ENCODE measurements at regions not wholly inside any gene's neighbourhood (a gene's known extent, or its start where the extent isn't known, plus 50 kb on each side); places are given as distances from the start of the nearest gene placed in this dataset.
A peak's percentile ranks its signal among the peaks of the same experiment; 100 is the strongest.

GRCh38 chr1:164969253-164969652 lies 387.3 kb downstream of the LMX1A start:
- DNase-seq (no peak), ATAC-seq (no peak)
- no peaks in the 10 kb centered on the region for H3K4me1 ChIP-seq (ENCODE audit: insufficient read depth, low read length)
- H3K9ac ChIP-seq (ENCODE audit: low read length) = no peak overlapping the region
- H3F3A ChIP-seq (ENCODE audit: low read length, unreplicated experiment) = no peaks in the 10 kb centered on the region
- H3K36me3 ChIP-seq (ENCODE audit: low read depth, low read length) = no peaks in the 10 kb centered on the region
- TF ChIP-seq EZH2 (IDR thresholded peaks at IDR 0.05; ENCODE audit: low read length, unreplicated experiment) = no peak
- TF ChIP-seq EZH2phosphoT487 (IDR thresholded peaks at IDR 0.05; ENCODE audit: borderline replicate concordance, low read length) = no peak
- TF ChIP-seq CTCF (conservative IDR thresholded peaks at IDR 0.05; ENCODE audit: low read depth, low read length) = no peak
- ChIA-PET POLR2A (ENCODE audit: unreplicated experiment) (no interaction called here), CTCF (no interaction called here)
- BruUV-seq (replicated peaks) = no TSS peak
- no peaks in the 10 kb centered on the region for H3K9me3 ChIP-seq (ENCODE audit: low read length)
- H3K4me2 ChIP-seq (ENCODE audit: low read length) = no peak overlapping the region
- peaks cover 21% of the 10 kb centered on the region for H3K27me3 ChIP-seq (ENCODE audit: low read length)
- H3K9me2 ChIP-seq (replicated peaks; ENCODE audit: low read length) = no peaks in the 10 kb centered on the region
- H2AFZ ChIP-seq (ENCODE audit: low read length) = no peak overlapping the region
- H3K79me2 ChIP-seq (ENCODE audit: low read length) = no peaks in the 10 kb centered on the region
- H3K4me3 ChIP-seq (ENCODE audit: low read length) = no peak overlapping the region
- intact Hi-C loops (cut with micrococcal nuclease) = no loop called here
- H4K20me1 ChIP-seq (ENCODE audit: low read length) = no peaks in the 10 kb centered on the region
- H3K27ac ChIP-seq (ENCODE audit: low read length) = no peak overlapping the region

- Histone ChIP-seq H2AFZ (ENCODE audit: low read length) (no peak overlapping the region), H4K20me1 (ENCODE audit: low read length) (no peaks in the 10 kb centered on the region), H3K4me1 (ENCODE audit: insufficient read depth, low read length) (no peaks in the 10 kb centered on the region), H3K4me3 (ENCODE audit: low read length) (no peak overlapping the region), H3F3A (ENCODE audit: low read length, unreplicated experiment) (no peaks in the 10 kb centered on the region), H3K27me3 (ENCODE audit: low read length) (peaks cover 17% of the 10 kb centered on the region), H3K9me3 (ENCODE audit: low read length) (no peaks in the 10 kb centered on the region), H3K4me2 (ENCODE audit: low read length) (no peak overlapping the region), H3K36me3 (ENCODE audit: low read depth, low read length) (no peaks in the 10 kb centered on the region), H3K79me2 (ENCODE audit: low read length) (no peaks in the 10 kb centered on the region), H3K9ac (ENCODE audit: low read length) (no peak overlapping the region), H3K27ac (ENCODE audit: low read length) (no peak overlapping the region), H3K9me2 (replicated peaks; ENCODE audit: low read length) (no peaks in the 10 kb centered on the region)
- ATAC-seq = no peak
- TF ChIP-seq EZH2 (IDR thresholded peaks at IDR 0.05; ENCODE audit: low read length, unreplicated experiment) = no peak
- TF ChIP-seq CTCF (conservative IDR thresholded peaks at IDR 0.05; ENCODE audit: low read depth, low read length) = no peak
- no peak for TF ChIP-seq EZH2phosphoT487 (IDR thresholded peaks at IDR 0.05; ENCODE audit: borderline replicate concordance, low read length)
- CTCF ChIA-PET = no interaction called here
- no TSS peak for BruUV-seq (replicated peaks)
- no peak for DNase-seq
- intact Hi-C loops (cut with micrococcal nuclease) = no loop called here
- POLR2A ChIA-PET (ENCODE audit: unreplicated experiment) = no interaction called here
Measured at GRCh38 chr1:164967300-164967699, 389.2 kb downstream of the LMX1A start.

GRCh38 chr1:164961715-164962114 lies 394.8 kb downstream of the LMX1A start:
- Histone ChIP-seq H3K4me2 (ENCODE audit: low read length) (no peak overlapping the region), H3K4me1 (ENCODE audit: insufficient read depth, low read length) (no peaks in the 10 kb centered on the region), H3F3A (ENCODE audit: low read length, unreplicated experiment) (no peaks in the 10 kb centered on the region), H3K9ac (ENCODE audit: low read length) (no peak overlapping the region), H3K9me2 (replicated peaks; ENCODE audit: low read length) (no peaks in the 10 kb centered on the region), H3K36me3 (ENCODE audit: low read depth, low read length) (no peaks in the 10 kb centered on the region), H3K79me2 (ENCODE audit: low read length) (no peaks in the 10 kb centered on the region), H3K27ac (ENCODE audit: low read length) (no peak overlapping the region), H4K20me1 (ENCODE audit: low read length) (no peaks in the 10 kb centered on the region), H2AFZ (ENCODE audit: low read length) (no peak overlapping the region), H3K9me3 (ENCODE audit: low read length) (no peaks in the 10 kb centered on the region), H3K4me3 (ENCODE audit: low read length) (no peak overlapping the region), H3K27me3 (ENCODE audit: low read length) (peaks cover 16% of the 10 kb centered on the region)
- CTCF ChIA-PET = no interaction called here
- DNase-seq = peak; percentile 42
- ATAC-seq = no peak
- intact Hi-C loops (cut with micrococcal nuclease) = no loop called here
- POLR2A ChIA-PET (ENCODE audit: unreplicated experiment) = no interaction called here
- TF ChIP-seq EZH2 (IDR thresholded peaks at IDR 0.05; ENCODE audit: low read length, unreplicated experiment) (no peak), EZH2phosphoT487 (IDR thresholded peaks at IDR 0.05; ENCODE audit: borderline replicate concordance, low read length) (no peak), CTCF (conservative IDR thresholded peaks at IDR 0.05; ENCODE audit: low read depth, low read length) (no peak)
- BruUV-seq (replicated peaks) = no TSS peak

Data from PC-3 (cell line).